Middle frontal gyrus (tissue), 1 donor: ENCODE measurements at regions not wholly inside any gene's neighbourhood (a gene's known extent, or its start where the extent isn't known, plus 50 kb on each side); places are given as distances from the start of the nearest gene placed in this dataset.
"Not testable (repeated sequence)": the region's sequence is repeated elsewhere in the genome, so short reads cannot be mapped to it uniquely, and the experiment has no call there.

Source experiments
- DNase-seq: peaks from one replicate; pipeline ENCODE4 v3.0.0-alpha.2; 2015; ENCODE audit warnings: low spot score; ENCODE audit errors: extremely low spot score

- DNase-seq: no peak
These were observed 556.5 kb upstream of the LRRN3 start for GRCh38 chr7:110534241-110534931.

DNA sequence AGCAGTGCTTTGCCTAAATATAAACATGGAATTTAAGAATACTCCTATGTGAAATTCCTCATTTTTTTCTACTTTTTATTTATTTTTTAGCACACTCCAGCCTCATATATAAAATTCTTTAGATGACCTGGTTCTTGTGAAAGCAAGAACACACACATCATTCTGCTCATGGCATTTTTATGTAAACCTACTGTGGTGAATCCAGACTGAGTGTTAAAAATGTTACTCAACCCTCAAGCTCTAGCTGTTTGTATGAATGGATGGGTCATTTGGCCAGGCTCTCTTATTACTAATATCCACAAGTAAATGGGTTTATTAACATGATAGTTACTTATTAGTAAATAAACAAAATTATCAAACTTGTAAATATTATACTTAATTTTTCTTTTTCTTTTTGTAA lies 551.7 kb upstream of the LRRN3 start:
- no peak for DNase-seq

GRCh38 chr7:110541962-110542361 lies 549.0 kb upstream of the LRRN3 start:
- DNase-seq: no peak

GRCh38 chr7:110544194-110544593 lies 546.7 kb upstream of the LRRN3 start:
- DNase-seq: no peak

GRCh38 chr7:110548372-110548771 lies 542.6 kb upstream of the LRRN3 start:
- no peak for DNase-seq

DNA sequence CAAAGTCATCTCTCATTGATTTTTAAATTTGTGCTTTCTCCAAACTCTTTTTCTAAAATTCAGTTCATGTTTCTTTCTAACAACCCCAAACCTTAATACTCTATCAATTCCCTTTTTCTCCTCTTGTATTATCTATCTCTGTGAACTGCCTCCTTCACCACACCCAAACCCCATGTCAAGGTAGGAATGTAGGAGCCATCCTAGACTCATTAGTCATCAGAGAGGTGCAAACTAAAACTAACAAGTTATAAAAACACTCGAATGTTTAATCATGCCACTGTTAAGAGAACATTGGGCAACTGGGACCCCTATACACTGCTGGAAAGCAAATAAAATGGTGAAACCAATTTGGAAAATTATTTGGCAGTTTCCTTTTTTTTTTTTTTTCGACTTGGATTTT lies 533.8 kb upstream of the LRRN3 start:
- no peak for DNase-seq

DNA sequence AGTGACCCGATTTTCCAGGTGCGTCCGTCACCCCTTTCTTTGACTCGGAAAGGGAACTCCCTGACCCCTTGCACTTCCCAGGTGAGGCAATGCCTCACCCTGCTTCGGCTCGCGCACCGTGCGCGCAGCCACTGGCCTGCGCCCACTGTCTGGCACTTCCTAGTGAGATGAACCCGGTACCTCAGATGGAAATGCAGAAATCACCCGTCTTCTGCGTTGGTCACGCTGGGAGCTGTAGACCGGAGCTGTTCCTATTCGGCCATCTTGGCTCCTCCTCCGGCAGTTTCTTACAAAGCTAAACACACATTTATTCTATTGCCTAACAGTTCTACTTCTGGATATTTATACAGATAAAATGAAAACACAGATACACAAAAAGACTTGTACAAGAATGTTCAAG lies 527.6 kb upstream of the LRRN3 start:
- DNase-seq: not testable (repeated sequence)

DNA sequence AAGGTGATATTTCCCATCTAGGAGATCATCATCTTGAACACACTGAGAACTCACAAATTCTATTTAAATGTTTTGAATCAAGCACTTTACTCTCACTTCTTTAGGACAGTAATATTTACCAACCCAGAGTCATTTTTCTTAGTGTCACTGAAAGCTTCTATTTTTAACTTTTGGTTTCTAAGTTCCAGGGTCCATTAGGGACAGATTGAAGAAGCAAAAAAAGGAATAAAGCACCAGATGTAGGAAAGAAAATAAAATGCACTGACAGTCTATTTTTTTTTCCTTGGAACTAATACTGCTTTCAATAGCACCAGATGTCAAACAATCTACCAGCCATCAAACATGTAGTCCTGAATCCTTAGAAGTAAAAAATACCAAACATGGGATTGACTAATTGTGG lies 526.7 kb upstream of the LRRN3 start:
- DNase-seq: no peak

DNA sequence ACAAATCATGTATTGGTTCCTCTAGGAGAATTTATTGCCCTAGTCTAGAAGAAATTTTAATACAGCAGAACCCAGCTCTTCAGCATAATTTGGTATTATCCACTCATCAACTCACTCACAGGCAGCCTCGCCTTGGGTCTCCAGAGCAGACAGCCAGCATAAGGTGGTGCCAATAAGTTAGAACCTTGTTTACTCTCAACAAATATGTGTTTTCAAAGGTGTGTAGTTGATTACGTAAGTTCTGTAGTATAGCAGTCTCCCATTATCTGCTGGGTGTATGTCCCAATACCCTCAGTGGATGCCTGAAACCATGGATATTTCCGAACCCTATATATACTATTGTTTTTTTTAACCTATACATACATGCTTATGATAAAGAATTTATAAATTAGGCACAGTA lies 522.5 kb upstream of the LRRN3 start:
- DNase-seq: no peak

- DNase-seq: no peak
These were observed 522.0 kb upstream of the LRRN3 start for GRCh38 chr7:110568932-110569331.

DNA sequence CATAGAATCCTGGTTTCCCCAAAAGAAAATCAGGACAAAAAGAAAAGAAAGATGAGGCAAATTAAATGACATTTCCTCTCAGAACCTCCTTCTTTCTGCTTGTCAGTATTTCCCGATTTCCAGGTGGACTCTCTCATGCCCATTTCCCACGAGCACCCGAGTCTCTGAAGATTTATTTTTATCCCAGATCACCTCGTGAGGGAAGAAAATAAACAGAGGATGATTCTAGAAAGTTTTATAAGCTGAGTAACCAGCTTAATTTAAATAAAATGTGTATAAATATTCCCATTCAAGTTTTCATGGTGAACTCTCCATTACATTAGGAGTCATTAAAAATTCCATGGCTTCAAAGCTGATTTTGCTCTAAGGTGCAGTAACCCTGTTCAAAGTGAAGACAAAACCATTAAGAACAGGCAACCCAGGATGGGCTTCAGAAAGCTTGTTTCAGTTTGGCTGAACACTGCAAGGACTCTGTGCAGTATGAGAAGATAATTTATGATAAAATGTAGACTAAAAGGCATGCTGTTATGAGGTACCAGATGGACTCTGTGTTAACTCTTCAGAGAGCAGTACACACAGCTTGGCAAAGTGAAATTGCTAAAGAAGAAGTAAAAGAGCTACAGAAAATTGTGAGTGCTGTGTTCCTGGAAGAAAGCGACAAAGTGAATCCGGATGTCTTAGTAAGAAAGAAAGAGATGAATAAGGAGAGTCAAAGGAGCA lies 521.3 kb upstream of the LRRN3 start:
- DNase-seq: no peak

- DNase-seq: no peak
These were observed 516.9 kb upstream of the LRRN3 start for GRCh38 chr7:110573862-110574528.

- no peak for DNase-seq
These were observed 503.6 kb upstream of the LRRN3 start for GRCh38 chr7:110587294-110587693.

- no peak for DNase-seq
These were observed 500.5 kb upstream of the LRRN3 start for GRCh38 chr7:110590415-110590814.

- no peak for DNase-seq
These were observed 499.6 kb upstream of the LRRN3 start for GRCh38 chr7:110591341-110591740.

- no peak for DNase-seq
These were observed 498.4 kb upstream of the LRRN3 start for GRCh38 chr7:110592557-110592956.

DNA sequence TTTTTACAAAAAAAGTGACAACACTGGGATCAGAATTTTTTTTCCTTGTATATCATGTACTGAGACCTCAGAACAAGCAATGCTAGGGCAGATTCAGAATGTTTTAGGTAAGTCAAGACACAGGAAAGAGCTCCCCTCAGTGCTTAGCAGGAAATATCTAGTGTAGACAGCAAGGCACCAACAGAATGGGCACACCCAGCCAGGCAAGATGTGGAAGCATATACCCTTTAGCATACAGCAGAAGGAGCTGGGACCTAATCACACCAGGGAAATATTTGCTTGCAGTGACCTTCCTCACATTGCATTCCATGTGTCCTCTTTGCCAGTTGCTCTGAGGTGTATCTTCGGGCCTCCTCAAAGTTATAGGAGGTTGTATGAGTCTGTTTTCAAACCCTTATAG lies 497.6 kb upstream of the LRRN3 start:
- DNase-seq: no peak

DNA sequence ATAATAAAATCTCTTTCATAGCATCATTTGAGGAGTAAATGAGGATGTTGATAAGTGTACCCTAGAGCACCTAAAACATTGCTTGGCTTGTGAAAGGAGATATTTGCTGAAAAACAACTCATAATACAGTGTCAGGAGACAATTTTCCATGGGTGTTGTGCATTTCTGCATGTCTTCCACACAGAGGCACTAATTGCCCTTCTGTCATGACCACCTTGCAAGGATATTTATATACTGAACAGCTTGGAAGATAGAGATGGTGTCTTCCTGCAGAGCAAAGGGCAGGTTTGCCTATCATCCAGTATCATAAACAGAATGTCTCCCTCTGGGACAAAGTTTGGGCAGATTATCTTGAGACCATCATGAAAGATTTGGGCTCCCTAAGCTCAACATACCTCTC lies 495.2 kb upstream of the LRRN3 start:
- no peak for DNase-seq

- no peak for DNase-seq
These were observed 490.0 kb upstream of the LRRN3 start for GRCh38 chr7:110600956-110601355.

GRCh38 chr7:110601710-110602109 lies 489.2 kb upstream of the LRRN3 start:
- DNase-seq: no peak

DNA sequence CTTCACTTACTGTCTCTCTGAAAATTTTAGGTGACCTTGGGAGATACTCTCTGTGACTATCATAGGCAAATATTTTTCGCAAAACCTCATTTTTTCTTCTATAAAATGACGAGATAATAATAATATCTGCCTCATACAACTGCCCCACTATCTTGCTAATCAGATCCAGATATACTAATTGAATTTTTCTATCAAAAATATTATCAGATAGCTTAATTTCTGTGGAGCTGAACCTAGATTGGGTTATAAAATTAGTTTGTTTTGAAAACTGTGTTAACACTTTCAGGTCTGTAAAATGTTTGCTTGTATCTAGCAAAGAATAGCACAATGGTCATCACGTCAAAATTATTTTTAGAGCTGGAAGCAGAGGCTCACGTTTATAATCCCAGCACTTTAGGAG lies 486.7 kb upstream of the LRRN3 start:
- DNase-seq: no peak

- DNase-seq: no peak
These were observed 486.0 kb upstream of the LRRN3 start for GRCh38 chr7:110604885-110605284.
